OCI-LY1 (cell line): ENCODE measurements at regions not wholly inside any gene's neighbourhood (a gene's known extent, or its start where the extent isn't known, plus 50 kb on each side); places are given as distances from the start of the nearest gene placed in this dataset.

Source experiments
- H2AFZ ChIP-seq: fragments of 200-600 bp; sonication (generic), shearing (Covaris generic); 2 replicates; pipeline ENCODE4 v1.6.0; 2014; ENCODE audit warnings: antibody characterized with exemption, mild to moderate bottlenecking, low read length
- H3F3A ChIP-seq: fragments of 200-600 bp; sonication (generic), shearing (Covaris generic); 2 replicates; pipeline ENCODE4 v1.6.0; 2014; ENCODE audit warnings: mild to moderate bottlenecking, antibody characterized with exemption, low read length, moderate library complexity; ENCODE audit not compliant: insufficient read depth
- H3K27ac ChIP-seq: fragments of 200-600 bp; sonication (generic); 2 replicates; pipeline ENCODE4 v1.5.1; 2014; ENCODE audit warnings: low read length, mixed run types, mild to moderate bottlenecking, low read depth; ENCODE audit not compliant: poor library complexity, severe bottlenecking
- H3K27me3 ChIP-seq: fragments of 200-600 bp; sonication (generic); 2 replicates; pipeline ENCODE4 v1.6.0; 2014; ENCODE audit warnings: antibody characterized with exemption, mild to moderate bottlenecking, low read length, moderate library complexity; ENCODE audit not compliant: insufficient read depth
- H3K36me3 ChIP-seq: fragments of 200-600 bp; sonication (generic); 2 replicates; pipeline ENCODE4 v1.6.1; 2014; ENCODE audit warnings: mild to moderate bottlenecking, antibody characterized with exemption, low read length, moderate library complexity, mixed read lengths; ENCODE audit not compliant: insufficient read depth
- H3K4me1 ChIP-seq: fragments of 200-600 bp; sonication (generic); 2 replicates; pipeline ENCODE4 v1.5.1; 2014; ENCODE audit warnings: mild to moderate bottlenecking, low read length, moderate library complexity; ENCODE audit not compliant: insufficient read depth, severe bottlenecking
- H3K4me2 ChIP-seq: fragments of 200-600 bp; sonication (generic), shearing (Covaris generic); 2 replicates; pipeline ENCODE4 v1.6.1; 2014; ENCODE audit warnings: low read length
- H3K4me3 ChIP-seq: fragments of 200-600 bp; sonication (generic); 2 replicates; pipeline ENCODE4 v1.5.1; 2014; ENCODE audit warnings: low read length, low read depth, mild to moderate bottlenecking, mixed read lengths; ENCODE audit not compliant: poor library complexity, severe bottlenecking
- H3K79me2 ChIP-seq: fragments of 200-600 bp; shearing (Covaris generic); 2 replicates; pipeline ENCODE4 v1.6.1; 2016; ENCODE audit warnings: mixed run types, low read length, mixed read lengths; ENCODE audit not compliant: insufficient read depth
- H3K9ac ChIP-seq: fragments of 200-600 bp; sonication (generic), shearing (Covaris generic); 2 replicates; pipeline ENCODE4 v1.6.1; 2014; ENCODE audit warnings: mild to moderate bottlenecking, low read length, mixed read lengths
- H3K9me2 ChIP-seq: fragments of 200-600 bp; sonication (generic), shearing (Covaris generic); 2 replicates; pipeline ENCODE4 v1.6.1; 2014; ENCODE audit warnings: low read depth, mild to moderate bottlenecking, low read length, mixed read lengths
- H3K9me3 ChIP-seq: fragments of 200-600 bp; shearing (Covaris generic); 2 replicates; pipeline ENCODE4 v1.6.1; 2014; ENCODE audit warnings: low read length, mixed read lengths
- H4K20me1 ChIP-seq: fragments of 200-600 bp; sonication (generic), shearing (Covaris generic); 2 replicates; pipeline ENCODE4 v1.6.0; 2016; ENCODE audit warnings: mild to moderate bottlenecking, low read length; ENCODE audit not compliant: insufficient read depth
- EZH2 ChIP-seq: fragments of 200-600 bp; sonication (generic), shearing (Covaris generic); IDR thresholded peaks from 2 replicates; pipeline ENCODE4 v1.8.0; 2017; ENCODE audit warnings: borderline replicate concordance, mixed run types, mild to moderate bottlenecking, antibody characterized with exemption, low read length, moderate library complexity, mixed read lengths
- TF ChIP-seq, protein P1 (sequence below): fragments of 200-600 bp; sonication (generic), shearing (Covaris generic); IDR thresholded peaks from 2 replicates; pipeline ENCODE4 v1.5.1; 2017; ENCODE audit warnings: mild to moderate bottlenecking, antibody characterized with exemption, low read length, moderate library complexity, mixed read lengths

DNA sequence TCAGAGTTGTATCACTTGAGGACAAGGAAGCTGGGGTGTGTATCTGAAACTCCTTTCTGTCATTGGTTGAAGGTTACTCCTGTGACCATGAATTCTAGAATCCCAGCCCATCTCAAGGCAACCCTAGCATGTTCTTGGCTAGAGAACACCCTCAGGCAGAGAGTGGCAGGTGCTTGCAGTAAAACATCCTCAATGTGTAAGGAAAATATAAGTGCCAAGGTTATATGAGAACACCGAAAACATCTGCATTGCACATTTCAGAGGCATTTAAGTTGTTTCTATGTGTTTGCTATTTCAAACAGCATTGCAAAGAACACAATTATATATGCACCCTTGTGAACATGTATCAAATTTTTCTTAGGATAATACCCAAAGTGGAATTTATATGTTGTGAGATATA lies 471.9 kb downstream of the USP25 start:
- H3K27ac ChIP-seq, result no peak overlapping the region
- no peaks in the 10 kb centered on the region for H3K79me2 ChIP-seq
- H4K20me1 ChIP-seq, result no peaks in the 10 kb centered on the region
- no peaks in the 10 kb centered on the region for H3F3A ChIP-seq
- no peak for TF ChIP-seq EZH2
- TF ChIP-seq, protein P1, sequence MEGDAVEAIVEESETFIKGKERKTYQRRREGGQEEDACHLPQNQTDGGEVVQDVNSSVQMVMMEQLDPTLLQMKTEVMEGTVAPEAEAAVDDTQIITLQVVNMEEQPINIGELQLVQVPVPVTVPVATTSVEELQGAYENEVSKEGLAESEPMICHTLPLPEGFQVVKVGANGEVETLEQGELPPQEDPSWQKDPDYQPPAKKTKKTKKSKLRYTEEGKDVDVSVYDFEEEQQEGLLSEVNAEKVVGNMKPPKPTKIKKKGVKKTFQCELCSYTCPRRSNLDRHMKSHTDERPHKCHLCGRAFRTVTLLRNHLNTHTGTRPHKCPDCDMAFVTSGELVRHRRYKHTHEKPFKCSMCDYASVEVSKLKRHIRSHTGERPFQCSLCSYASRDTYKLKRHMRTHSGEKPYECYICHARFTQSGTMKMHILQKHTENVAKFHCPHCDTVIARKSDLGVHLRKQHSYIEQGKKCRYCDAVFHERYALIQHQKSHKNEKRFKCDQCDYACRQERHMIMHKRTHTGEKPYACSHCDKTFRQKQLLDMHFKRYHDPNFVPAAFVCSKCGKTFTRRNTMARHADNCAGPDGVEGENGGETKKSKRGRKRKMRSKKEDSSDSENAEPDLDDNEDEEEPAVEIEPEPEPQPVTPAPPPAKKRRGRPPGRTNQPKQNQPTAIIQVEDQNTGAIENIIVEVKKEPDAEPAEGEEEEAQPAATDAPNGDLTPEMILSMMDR, result no peak
- H3K27me3 ChIP-seq, result no peaks in the 10 kb centered on the region
- H2AFZ ChIP-seq, result no peak overlapping the region
- no peaks in the 10 kb centered on the region for H3K9me2 ChIP-seq
- H3K4me1 ChIP-seq, result no peaks in the 10 kb centered on the region
- H3K9ac ChIP-seq, result no peak overlapping the region
- no peaks in the 10 kb centered on the region for H3K36me3 ChIP-seq
- no peak overlapping the region for H3K4me3 ChIP-seq
- H3K4me2 ChIP-seq, result no peak overlapping the region
- no peaks in the 10 kb centered on the region for H3K9me3 ChIP-seq

DNA sequence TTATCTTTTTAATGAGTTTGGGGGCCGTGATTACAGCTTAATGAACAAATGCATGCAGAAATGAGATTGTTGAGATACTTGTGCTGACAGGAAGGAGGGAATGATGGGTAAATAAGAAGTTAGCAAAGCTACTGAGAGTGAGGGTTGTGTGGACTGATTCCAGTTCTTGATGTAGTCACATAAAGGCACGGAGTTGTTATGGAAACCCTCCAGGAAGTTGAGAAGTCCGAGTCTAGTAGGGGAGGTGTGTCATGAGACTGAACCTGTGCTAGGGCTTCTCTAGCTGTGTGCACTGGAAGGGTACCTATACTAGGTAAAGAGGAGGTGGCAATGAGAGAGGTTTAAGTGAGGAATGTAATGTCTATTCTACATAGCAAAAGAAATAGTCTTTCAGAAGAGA lies 475.7 kb downstream of the USP25 start:
- Histone ChIP-seq H3K27me3 (no peaks in the 10 kb centered on the region), H3K36me3 (no peaks in the 10 kb centered on the region), H3K4me2 (no peak overlapping the region), H3K9me3 (no peaks in the 10 kb centered on the region), H3K9ac (no peak overlapping the region), H3K4me1 (no peaks in the 10 kb centered on the region), H2AFZ (no peak overlapping the region), H3K9me2 (no peaks in the 10 kb centered on the region), H3F3A (no peaks in the 10 kb centered on the region), H3K79me2 (no peaks in the 10 kb centered on the region), H4K20me1 (no peaks in the 10 kb centered on the region), H3K4me3 (no peak overlapping the region), H3K27ac (no peak overlapping the region)
- no peak for TF ChIP-seq EZH2
- TF ChIP-seq, protein P1, result no peak

DNA sequence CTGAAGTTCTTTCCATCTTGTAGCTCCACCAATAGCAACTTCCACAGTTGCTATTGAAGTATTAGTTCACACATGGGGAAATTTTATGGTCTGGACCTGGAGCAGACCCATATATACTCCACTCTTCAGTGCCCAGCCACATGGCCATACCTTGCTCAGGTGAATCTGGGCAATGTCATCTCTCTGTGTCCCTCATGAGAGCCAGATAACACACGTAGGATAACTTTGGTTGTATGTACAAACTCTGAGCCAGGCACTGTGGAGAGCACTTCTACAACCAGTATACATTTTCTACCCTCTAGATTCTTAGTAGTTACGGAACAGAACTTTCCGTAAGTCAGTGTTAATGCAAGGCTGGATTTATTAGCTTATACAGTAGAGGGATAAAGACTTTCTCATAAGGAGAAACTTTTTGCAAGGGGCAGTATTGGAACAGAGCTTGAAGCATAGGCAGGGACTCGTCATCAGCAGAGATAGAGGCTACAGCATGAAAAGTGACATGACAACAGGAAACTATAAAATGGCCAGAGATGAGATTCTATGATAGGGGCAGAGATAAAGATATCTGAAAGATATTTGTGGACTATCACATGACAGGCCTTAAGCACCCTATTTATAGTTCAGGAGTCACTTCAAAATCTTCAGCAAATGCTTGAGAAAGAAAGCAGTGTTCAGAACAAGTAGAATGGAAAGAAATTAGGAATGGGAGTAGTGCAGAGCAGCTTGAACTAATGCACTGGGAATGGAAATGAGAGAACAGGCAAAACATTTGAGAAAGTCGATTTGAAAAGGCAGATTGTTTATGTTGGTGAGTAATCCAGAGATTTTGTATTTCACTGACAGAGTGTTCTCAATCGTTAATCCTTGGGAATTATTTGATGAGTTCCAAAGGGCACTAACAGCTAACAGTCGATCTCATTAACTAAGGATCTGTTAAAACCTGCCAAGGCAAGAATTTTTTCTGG lies 481.8 kb downstream of the USP25 start:
- Histone ChIP-seq H3K27ac (no peak overlapping the region), H3K4me2 (no peak overlapping the region), H3K9me3 (no peaks in the 10 kb centered on the region), H3K9me2 (no peaks in the 10 kb centered on the region), H3F3A (no peaks in the 10 kb centered on the region), H3K36me3 (no peaks in the 10 kb centered on the region), H3K27me3 (no peaks in the 10 kb centered on the region), H2AFZ (no peak overlapping the region), H3K4me3 (no peak overlapping the region), H3K79me2 (no peaks in the 10 kb centered on the region), H4K20me1 (no peaks in the 10 kb centered on the region), H3K4me1 (no peaks in the 10 kb centered on the region), H3K9ac (no peak overlapping the region)
- TF ChIP-seq, protein P1, result no peak
- no peak for TF ChIP-seq EZH2
